HG03066 (cell line): ENCODE measurements at regions not wholly inside any gene's neighbourhood (a gene's known extent, or its start where the extent isn't known, plus 50 kb on each side); places are given as distances from the start of the nearest gene placed in this dataset.

Source experiments
- ATAC-seq: cut with Tn5 transposase; IDR thresholded peaks from one replicate; pipeline ENCODE4 v1.9.1; 2021; ENCODE audit warnings: low read depth; ENCODE audit not compliant: unreplicated experiment

DNA sequence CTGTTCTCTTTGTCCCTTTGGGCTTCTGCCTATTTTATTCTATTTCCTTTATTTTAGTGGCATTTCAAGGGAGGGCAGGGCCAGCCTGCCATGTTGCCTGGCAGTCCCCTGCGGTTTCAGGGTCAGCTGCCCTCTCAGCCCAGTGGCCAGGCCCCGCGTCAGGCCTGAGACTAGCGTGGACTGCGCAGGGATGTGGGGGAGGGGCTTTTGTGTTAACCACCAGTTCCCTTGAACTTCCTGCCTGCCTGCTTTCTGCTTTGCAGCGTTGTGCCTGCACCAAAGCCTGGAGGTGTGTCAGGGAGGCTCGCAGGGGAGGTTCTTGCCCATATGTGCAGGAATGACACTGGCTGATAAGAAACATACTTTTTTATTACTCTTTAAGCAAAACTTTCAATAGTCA, 157.6 kb downstream of the SLC35B3 start:
- no peak for ATAC-seq

DNA sequence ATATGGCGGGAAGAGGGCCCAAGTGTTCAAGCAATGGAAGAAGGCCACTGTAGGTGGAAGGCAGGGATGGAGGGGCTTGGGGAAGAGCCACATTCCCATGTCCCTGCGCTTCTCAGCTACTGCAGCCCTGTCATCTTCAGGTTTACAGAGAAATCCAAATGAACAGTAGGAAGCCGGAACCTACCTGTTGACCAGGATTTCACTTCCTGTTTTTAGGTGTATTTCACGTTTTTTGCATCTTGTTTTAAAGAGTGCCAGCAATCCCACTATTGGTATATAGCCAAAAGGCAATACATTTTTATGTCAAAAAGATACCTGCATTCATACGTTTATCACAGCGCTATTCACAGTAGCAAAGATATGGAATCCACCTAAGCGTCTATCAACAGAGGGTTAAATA, 159.2 kb downstream of the SLC35B3 start:
- no peak for ATAC-seq

DNA sequence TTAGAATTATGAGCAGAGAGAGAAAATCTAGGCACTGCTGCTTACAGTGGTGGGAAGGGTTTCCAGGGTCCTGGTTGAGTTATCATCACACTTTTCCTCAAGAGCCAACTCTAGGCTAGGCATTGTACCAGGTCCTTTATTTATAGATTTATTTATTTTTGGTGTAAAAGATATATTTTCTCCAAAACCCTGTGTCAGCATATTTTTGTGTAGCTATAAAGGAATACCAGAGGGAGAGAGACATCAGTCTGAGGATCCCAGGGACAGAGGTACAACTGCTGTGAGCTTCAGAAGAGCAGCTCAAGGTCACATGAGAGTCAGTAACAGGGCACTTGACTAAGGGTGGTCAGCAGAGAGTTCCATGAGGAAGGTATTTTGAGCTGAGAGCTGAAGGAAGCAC, 159.7 kb downstream of the SLC35B3 start:
- ATAC-seq: no peak

DNA sequence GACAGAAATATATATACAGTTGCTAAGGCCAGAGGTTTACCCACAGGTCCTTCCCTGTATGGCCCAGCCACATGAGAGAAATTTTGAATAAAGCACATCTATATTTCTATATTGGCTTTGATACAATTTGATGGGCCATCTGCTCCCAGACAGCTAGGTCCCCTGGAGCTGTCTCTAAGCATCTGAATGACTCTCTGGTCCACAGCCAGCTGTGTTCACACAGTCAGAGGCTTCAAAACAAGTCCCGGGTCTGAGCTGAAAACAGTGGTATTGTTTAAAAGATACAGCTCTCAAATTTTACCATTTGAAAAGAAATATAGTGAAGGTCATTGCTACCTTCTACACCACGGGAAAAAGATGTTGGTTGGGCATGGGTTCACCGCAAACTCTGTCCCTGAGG, 161.1 kb downstream of the SLC35B3 start:
- ATAC-seq: no peak

DNA sequence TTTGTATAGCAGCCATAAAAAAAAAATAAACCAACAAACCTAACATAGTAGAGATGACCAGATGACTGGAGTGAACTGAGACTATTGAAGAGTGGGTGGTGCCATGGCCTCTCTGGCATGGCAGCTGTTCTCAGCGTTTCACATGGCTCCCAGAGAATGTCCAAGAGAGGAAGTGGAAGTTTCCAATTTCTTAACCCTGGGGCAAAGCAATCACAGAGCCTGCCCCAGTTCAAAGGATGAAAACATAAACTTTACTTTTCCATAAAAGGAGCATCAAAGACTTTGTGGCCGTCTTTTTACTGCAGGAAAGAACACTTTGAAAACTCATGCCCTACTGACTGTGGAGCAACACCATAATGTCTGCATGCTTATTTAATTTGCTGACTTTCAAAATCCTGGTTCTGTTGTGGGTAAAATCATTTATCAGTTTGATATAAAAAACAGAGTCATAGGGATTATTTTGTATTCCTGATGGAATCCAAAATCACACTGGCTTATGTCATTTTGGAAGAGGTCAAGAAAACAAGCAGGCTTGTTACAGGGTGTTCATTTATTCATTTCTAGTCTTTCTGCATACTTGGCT, 165.4 kb downstream of the SLC35B3 start:
- ATAC-seq: no peak

DNA sequence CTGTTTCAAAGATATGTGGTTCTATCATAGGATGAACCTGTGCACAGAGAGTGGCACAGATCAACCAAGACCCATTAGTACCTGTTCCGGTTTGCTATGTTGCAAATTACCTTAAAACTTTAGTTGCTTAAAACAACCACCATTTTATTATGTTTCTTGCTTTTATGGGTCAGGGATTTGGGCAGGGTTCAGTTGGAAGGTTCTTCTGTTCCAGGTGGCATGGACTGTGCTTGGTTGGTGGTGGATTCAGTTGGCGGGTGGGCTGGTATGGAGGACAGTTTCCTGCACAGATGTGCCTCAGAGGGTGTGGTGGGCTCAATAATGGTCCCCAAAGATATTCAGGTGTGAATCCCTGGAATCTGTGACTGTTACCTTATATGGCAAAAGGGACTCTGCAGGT, 166.3 kb downstream of the SLC35B3 start:
- ATAC-seq: no peak

DNA sequence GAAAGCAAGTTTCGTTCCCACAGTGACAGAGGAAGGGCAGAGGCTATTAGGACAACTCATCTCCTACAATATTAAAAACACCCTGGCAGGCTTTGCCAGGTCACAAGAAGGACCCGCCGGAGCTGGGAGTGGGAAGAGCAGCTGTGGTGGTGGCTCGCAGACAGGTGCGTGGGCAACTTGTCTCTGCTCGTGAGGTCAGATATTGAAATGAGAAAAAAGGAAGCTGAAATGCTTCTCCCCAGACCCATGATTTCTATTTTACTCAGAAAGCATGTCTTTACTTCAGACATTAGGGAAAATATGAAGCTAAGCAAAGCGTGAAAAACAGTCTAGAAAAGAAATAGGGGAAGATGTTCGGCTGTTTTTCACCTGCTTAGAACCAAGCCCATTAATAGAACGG, 166.3 kb upstream of the EEF1E1 start:
- no peak for ATAC-seq

DNA sequence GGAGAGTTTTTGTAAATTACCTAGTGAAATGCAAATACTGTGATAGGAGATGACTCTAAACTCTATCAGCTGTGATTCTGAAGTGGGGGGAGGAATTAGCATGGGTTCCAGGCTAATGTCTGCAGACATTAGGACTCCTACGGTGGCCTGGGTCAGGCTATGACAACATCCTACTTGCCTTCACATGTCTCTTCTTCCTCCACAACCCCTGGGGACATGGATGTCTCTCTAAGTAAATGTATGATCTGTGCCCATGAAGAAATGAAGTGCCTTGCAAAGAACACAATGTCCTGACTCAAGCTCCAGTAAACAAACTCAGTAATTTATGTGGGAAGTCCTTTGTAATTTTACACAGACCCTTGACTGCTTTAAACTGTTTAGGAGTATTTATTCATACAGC, 165.8 kb upstream of the EEF1E1 start:
- no peak for ATAC-seq

DNA sequence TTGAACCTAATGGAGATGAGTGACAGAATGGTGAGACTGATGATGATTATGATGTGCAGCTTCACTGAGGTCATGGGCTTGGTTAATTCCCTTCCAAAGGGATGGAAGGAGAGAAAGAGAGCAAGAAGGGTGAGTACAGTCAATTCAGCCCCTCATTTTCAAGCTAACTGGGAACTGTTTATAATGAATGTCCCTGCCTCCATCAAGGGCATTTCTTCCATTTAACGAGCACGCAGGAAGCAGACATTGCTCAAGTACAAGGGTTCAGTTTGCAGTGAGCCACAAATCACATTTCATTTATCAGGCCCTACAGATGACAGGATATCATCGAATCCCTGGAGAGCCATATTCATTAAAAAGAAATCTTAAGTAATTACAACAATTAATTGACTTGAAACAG, 158.3 kb upstream of the EEF1E1 start:
- ATAC-seq: no peak

DNA sequence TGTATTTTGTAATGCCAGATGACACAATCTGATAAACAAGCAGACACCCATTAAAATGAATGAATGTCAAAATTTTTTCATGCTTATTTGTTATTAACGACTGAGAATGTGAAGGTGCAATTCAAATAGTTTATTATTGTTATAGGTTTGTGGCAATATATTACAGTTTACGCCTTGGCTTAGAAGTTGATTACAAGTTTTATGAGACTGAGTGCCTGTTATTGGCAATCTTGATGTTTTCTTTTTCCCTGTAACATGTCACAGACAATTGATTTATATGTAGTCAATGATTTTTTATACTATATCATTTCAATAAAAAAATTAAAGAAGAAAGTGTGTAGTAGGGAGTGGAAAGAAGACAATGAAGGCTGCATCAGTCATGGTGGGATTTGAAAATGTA, 144.1 kb upstream of the EEF1E1 start:
- ATAC-seq: no peak

DNA sequence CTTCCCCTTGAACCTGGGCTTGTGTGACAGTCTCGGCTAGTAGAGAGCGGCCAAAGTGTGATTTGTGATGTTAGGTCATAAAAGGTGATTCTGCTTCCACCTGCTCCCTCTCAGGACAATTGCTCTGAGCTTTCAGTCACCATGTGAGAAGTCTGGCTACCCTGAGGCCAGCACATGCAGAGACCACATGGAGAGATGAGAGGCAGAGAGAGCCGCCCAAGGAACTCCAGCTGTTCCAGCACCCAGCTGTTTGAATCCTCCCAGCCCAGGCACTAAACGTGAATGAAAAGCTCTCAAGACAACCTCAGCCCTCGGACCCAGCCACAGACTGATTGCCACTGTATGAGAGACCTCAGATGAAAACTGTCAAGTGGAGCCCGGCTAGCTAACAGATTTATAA, 143.4 kb upstream of the EEF1E1 start:
- no peak for ATAC-seq

DNA sequence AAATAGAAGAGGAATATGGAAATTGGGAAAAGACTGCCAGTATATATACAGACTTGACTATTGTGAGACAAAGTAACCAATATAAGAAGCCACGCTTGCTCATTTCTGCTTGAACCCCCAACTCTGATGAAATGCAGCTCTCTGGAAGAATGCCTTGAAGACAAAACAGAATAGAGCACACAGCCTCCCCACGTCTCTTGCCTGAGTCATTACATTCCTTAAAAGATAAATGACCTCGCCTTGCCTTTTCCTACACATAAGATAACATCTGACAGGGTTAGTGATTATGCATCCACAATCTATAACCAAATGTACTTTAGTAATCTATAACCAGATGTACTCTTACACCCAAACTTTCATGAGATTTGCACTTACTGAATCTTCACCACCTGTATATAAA, 141.1 kb upstream of the EEF1E1 start:
- no peak for ATAC-seq

DNA sequence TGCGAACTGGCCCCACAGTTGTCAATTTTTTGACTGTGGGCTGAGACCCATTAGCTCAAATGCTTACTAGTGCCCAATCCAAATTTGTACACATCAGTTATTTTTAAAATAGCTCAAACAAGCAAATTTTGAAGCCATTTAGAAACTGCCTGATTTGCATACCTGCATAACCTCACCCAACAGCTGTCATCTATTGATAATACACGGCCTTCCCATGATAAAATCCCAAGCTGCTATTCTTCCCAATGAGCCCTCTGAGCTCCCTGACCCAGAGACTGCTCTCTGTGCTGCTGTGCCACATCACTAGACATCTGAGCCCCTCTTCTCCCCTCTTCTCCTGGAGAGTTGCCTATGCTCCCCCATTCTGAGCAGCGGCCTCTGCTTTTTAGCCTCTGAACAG, 140.5 kb upstream of the EEF1E1 start:
- ATAC-seq: no peak

DNA sequence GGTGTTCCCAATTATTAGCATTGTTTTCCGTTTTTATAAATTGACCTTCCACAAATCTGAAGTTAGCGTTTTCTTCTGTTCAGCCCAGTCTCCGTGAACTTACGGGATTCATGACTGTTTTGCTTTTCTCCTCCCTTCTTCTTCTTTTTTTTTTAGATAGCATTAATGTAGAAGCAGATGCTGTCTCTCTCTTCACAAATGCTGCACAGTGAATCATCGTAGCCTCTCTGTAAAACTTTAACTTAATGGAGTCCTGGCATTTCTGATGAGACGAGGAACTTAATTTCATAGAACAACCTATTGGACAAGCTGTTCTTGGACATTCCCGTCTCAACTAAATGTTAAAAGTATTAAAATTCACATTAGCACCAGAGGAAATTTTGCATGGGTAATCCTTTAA, 138.0 kb upstream of the EEF1E1 start:
- no peak for ATAC-seq

DNA sequence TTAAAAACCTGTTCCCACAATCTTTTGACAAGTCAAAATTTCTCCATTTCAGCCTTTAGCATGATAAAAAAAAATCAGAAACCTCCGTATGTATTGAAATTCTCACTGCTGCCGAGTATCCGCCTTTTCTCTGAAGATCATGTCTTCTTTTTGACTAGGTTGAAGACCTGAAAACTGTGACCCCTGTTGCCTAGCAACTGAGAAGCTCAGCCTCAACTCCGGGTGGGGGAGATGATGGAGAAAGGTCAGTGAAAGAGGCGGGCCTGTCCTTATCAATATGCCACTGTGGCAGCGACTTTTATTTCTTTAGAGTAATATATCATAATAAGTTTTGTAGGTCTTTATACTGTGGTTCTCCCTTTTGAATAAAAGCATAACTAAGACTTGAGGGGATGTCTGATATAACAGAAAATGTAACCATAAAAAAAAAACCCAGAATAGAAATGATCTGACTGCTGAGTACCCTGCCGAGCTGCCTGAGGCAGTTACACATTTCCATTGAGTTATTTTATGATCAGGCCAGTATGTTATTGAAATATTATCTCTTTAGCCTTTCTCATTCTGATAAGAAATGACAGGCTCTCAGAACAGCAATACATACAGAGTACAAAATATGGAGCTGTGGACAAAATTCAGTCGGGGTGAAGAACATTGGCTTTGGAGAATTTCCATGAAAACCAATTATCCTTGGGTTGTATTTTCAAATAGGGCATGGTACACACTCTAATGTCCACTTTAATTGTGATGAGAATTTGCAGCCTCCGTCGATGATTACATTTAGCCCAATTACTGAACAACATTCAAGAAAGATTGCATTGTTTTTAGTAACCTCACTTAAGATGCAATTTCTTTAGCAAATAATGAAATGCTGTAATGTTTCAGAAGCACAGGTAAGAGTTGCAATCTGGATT, 136.7 kb upstream of the EEF1E1 start:
- no peak for ATAC-seq

DNA sequence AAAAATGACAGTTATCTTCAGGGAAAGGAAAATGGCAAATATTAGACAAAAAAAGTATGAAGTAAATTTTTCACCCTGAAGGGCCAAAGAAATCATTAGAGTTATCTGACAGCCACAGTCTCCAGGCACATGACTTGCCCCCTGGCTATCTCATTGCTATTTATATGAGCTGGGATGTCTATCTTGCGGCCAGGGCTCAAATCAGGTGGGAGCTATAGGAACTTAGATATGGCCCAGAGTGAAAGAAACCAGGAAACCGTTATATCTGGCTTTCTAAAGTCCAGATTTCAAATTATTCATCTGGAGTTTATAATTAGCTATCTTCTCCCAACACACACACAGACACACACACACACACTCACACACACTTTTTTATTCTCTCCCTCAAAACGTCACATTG, 135.3 kb upstream of the EEF1E1 start:
- no peak for ATAC-seq

DNA sequence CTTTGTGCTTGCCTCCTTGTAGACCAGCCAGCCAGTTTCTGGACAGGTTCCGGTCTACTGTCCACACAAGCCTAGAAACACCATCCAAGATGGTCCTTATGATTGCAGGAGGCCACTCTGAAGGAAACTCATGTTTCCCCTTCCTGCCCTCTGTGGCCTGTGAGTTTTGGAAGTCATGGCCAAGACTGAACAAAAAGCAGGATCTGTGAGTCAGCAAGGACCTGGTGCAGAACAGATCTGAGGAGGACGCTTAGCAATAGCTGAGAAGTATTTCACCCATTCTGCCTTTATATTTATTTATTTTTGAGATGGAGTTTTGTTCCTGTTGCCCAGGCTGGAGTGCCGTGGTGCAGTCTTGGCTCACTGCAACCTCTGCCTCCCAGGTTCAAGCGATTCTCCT, 134.6 kb upstream of the EEF1E1 start:
- no peak for ATAC-seq

DNA sequence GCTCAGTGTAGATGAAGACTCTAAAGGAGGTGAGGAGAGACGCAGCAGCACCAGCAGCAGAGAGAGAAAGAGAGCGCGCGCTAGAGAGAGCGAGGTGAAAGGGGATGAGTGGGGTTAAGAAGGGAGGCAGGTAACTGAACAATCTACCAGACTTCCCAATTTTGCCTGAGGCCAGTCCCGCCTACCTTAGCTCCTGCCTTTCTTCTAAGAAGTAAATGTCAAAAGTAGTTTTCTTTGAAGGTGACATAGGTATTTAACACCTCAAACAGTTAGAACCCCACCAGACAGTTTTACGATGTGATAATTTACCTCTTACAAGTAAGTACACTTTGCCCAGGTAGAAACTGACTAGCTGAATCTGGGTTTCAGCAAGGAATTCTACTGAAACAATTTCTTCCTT, 132.0 kb upstream of the EEF1E1 start:
- no peak for ATAC-seq

DNA sequence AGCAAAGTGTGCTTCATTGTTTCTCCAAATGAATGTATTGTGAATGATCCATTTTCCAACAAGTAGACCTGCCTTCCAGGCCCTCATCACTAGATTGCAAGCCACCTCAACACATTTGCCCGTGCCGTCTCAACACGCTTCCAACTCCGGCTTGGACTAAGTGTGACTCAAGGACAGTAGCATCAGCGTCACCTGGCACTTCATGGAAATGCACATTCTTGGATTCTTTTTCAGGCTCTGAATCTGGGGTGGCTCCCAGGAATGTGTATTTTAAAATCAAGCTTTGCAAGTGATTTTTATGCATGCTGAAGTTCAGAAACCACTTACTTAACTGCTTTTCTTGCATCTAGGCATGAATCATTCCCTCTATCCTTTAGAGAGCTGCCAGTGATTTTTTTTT, 129.6 kb upstream of the EEF1E1 start:
- ATAC-seq: no peak

DNA sequence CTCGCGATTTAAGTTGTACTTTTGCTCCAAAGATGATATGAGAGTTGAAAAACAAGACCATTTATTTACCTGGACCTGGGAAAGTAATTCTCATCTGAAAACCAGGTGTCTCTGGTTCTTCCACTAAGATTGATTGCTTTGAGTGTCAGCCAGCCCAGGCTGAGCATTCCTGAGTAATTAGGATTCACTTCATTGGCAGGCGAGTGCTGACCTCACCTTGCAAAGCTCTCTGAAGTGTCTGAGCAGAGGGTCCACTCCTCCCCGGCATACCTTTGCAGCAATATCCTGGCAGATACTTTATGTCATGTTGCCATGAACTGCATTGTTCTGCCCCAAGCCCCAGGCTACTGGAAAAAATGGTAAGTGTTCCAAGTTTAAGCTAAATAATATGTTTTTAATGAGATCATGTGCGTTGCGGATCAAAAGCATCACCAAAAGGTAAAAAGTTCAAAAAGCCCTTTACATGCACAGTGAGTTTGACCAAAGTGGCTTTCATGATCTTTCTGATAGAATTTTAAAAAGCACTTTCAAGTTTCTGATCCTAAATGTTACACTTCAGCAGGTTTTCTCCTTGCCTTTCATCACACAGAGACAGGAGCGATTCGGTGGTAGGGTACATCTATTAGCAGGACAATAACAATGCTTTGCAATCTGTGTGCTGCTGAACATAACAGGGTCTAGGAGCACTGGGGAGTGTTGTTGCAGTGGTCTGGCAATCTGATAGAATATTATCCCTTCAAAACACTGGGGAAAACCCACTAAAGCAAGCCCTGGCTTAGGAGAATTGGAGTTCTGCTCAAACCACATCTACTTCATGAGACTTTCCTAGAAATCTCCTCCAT, 127.8 kb upstream of the EEF1E1 start:
- no peak for ATAC-seq

DNA sequence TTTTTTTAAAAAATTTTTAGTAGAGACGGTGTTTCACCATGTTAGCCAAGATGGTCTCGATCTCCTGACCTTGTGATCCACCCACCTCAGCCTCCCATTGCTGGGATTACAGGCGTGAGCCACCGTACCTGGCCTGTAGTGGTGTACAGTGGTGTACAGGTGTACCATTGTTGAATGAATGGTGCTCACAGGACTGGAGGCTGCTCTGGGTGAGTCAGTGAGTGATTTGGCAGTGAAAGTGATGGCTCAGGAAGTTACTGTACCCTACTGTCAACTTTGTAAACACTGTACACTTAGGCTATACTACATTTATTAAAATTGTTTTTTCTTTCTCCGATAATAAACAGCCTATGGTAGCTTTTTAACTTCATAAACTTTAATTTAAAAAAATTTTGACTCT, 122.8 kb upstream of the EEF1E1 start:
- ATAC-seq: no peak

DNA sequence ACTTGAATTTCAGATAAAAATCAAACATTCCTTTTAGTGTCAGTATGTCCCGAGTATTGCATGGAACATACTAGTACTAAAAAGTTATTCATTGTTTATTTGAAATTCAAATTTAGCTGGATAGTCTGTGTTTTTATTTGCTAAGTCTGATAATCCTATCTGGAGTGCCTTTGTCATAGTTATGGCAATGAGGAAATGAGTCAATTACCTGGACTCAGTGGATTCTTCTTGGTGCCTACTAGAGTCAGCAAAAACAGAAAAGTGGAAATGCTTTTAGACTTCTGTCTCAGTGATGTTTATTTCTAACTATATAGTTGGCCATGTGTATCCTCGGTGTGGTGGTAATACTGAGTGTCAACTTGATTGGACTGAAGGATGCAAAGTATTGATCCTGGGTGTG, 121.3 kb upstream of the EEF1E1 start:
- ATAC-seq: no peak
